ENCODE measurements at regions not wholly inside any gene's neighbourhood (a gene's known extent, or its start where the extent isn't known, plus 50 kb on each side); places are given as distances from the start of the nearest gene placed in this dataset.

DNA sequence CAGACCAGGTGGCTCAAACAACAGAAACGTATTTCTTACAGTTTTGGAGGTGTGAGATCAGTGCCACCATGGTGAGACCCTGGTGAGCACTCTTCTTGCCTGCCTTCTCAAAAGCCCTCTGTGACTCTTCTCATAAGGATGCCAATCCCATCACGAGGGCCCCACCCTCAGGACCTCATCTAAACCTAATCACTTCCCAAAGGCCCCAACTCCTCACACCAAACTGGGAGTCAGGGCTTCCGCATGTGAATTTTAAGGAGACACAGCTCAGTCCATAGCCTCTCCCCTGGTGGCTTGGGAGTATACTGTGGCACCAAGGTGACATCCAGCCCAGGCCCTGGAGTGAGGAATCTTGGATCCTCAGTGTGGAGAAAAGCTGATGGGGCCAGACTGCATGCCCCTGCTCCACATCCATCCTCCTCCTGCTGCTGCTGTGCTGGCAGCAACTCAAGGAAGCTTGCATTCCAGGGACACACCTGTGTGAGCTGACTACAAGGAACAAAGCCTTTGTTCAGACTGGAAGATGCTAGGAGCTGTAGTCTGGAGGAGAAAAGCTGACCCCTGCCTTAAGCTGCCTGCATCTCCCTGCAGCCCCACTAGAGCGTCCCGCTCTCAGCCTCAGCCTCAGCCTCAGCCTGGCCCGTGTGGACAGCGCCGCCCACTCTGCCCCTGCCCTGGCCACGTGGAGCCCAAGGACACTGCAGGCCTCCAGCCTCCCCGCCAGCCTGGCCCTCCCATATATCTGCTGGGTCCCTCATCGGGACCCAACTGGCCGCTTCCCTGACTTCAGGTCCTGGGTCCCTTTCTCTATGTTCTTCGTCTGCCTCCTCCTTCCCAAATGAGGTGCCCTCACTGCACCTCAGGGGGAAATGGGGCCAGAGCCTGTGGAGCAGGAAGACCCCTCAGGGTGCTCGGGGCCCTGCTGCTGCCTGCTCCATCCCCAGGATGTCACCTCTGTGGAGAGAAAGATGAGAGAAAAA lies 87.8 kb upstream of the RAB6C start:
- H3K27ac ChIP-seq (ENCODE audit: low read depth, low read length) = no peak overlapping the region
- no peaks in the 10 kb centered on the region for H3K36me3 ChIP-seq (ENCODE audit: control insufficient read depth in 5 of 5, insufficient read depth in 5 of 5, low read length in 5 of 5)
- no peaks in the 10 kb centered on the region for H3K9me3 ChIP-seq (ENCODE audit: control insufficient read depth in 5 of 5, low read length in 5 of 5)
- H3K27me3 ChIP-seq (ENCODE audit: control insufficient read depth in 5 of 5, insufficient read depth in 4 of 5, low read length in 5 of 5) = peaks cover 7 to 15% (median 11%) of the 10 kb centered on the region in 5 donors
- H3K4me1 ChIP-seq (ENCODE audit: control insufficient read depth in 5 of 5, insufficient read depth in 5 of 5, low read length in 5 of 5) = peaks cover 0 to 7% (median 0%) of the 10 kb centered on the region in 5 donors
- no peak overlapping the region for H3K4me3 ChIP-seq (ENCODE audit: low read depth in 1 of 5, low read length in 5 of 5)
- H3K9ac ChIP-seq (ENCODE audit: low read length in 5 of 5) = no peak overlapping the region

DNA sequence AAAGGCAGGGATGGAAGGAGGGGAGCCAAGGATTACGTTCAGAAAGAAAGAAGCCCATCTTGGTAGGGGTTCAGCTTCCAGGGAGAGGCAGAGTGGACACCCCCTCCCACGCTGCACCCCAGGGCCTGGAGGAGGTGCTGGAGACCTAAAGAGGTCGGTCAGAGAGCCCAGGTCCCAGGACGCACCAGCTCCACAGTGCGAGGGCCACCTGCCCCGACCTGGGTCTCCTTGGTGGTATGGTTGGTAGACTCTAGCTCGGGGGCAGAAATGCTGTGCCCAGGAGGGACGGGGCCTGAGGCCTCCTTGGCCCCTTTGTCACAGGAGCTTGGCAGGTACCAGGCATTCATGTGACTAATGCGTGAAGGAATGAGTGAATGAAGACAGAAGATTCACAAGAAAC lies 87.1 kb upstream of the RAB6C start:
- Histone ChIP-seq H3K27me3 (ENCODE audit: control insufficient read depth in 5 of 5, insufficient read depth in 4 of 5, low read length in 5 of 5) (peaks cover 7 to 17% (median 13%) of the 10 kb centered on the region in 5 donors), H3K9me3 (ENCODE audit: control insufficient read depth in 5 of 5, low read length in 5 of 5) (no peaks in the 10 kb centered on the region), H3K4me1 (ENCODE audit: control insufficient read depth in 5 of 5, insufficient read depth in 5 of 5, low read length in 5 of 5) (peaks cover 0 to 7% (median 0%) of the 10 kb centered on the region in 5 donors), H3K27ac (ENCODE audit: low read depth, low read length) (no peak overlapping the region), H3K4me3 (ENCODE audit: low read depth in 1 of 5, low read length in 5 of 5) (no peak overlapping the region), H3K36me3 (ENCODE audit: control insufficient read depth in 5 of 5, insufficient read depth in 5 of 5, low read length in 5 of 5) (no peaks in the 10 kb centered on the region), H3K9ac (ENCODE audit: low read length in 5 of 5) (no peak overlapping the region)

DNA sequence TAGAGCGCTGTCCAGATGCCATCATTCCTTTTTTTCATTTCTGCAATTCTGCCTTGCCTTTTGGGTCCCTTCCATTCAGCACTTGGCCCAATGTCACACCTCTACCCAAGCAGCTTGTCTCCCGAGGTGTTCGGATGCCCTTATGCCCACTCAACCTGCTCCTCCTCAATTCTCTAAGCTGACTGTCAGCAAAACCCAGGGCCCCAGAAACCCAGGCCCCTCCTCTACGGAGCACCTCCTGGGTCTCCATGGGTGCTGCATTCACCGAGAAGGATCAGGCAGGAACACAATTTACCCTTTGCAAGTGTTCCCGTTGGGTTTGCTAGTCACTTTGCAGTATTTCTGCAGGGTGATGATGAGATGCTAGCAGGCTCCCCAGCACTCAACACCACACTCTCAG lies 86.7 kb upstream of the RAB6C start:
- H3K27me3 ChIP-seq (ENCODE audit: control insufficient read depth in 5 of 5, insufficient read depth in 4 of 5, low read length in 5 of 5) = peaks cover 7 to 17% (median 10%) of the 10 kb centered on the region in 5 donors
- peaks cover 0 to 7% (median 0%) of the 10 kb centered on the region in 5 donors for H3K4me1 ChIP-seq (ENCODE audit: control insufficient read depth in 5 of 5, insufficient read depth in 5 of 5, low read length in 5 of 5)
- H3K27ac ChIP-seq (ENCODE audit: low read depth, low read length) = no peak overlapping the region
- no peaks in the 10 kb centered on the region for H3K36me3 ChIP-seq (ENCODE audit: control insufficient read depth in 5 of 5, insufficient read depth in 5 of 5, low read length in 5 of 5)
- H3K9ac ChIP-seq (ENCODE audit: low read length in 5 of 5) = no peak overlapping the region
- no peaks in the 10 kb centered on the region for H3K9me3 ChIP-seq (ENCODE audit: control insufficient read depth in 5 of 5, low read length in 5 of 5)
- no peak overlapping the region for H3K4me3 ChIP-seq (ENCODE audit: low read depth in 1 of 5, low read length in 5 of 5)

DNA sequence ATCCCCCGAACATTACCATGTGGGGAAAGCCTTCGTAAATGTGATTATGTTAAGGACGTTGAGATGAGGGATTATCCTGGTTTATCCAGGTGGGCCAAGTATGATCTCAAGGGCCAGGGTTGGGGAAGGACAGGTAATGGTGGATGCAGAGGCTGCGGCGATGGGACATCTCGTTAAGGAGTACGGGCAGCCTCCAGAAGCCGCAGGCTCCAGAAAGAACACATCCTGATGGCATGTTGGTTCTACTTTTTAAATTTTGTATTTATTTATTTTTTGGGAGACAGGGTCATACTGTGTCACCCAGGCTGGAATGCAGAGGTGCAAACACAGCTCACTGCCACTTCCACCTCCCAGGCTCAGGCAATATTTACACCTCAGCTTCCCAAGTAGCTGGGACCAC lies 86.2 kb upstream of the RAB6C start:
- Histone ChIP-seq H3K36me3 (ENCODE audit: control insufficient read depth in 5 of 5, insufficient read depth in 5 of 5, low read length in 5 of 5) (no peaks in the 10 kb centered on the region), H3K27me3 (ENCODE audit: control insufficient read depth in 5 of 5, insufficient read depth in 4 of 5, low read length in 5 of 5) (peaks cover 7 to 17% (median 9%) of the 10 kb centered on the region in 5 donors), H3K9me3 (ENCODE audit: control insufficient read depth in 5 of 5, low read length in 5 of 5) (no peaks in the 10 kb centered on the region)

DNA sequence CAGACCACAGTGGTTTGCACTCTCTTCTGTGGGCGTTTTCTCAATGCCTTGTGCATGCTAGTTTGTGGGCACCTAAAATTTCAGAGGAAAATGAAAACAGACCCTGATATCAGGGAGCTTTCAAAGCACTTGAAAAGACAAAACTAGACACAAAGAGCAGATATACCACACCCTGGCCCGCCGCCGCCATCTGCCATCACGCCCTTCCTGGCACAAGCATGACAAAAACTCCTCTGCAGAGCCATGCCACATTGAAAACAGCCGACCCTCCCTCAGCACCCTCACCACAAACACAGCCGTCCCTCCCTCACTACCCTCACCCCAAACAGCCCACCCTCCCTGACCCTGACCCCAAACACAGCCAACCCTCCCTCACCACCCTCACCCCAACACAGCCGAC lies 84.8 kb upstream of the RAB6C start:
- no peaks in the 10 kb centered on the region for H3K9me3 ChIP-seq (ENCODE audit: control insufficient read depth in 5 of 5, low read length in 5 of 5)
- no peak overlapping the region for H3K4me3 ChIP-seq (ENCODE audit: low read depth in 1 of 5, low read length in 5 of 5)

More for the DNA sequence above, 86.2 kb upstream of the RAB6C start:
- no peak overlapping the region for H3K4me3 ChIP-seq (ENCODE audit: low read depth in 1 of 5, low read length in 5 of 5)
- no peak overlapping the region for H3K9ac ChIP-seq (ENCODE audit: low read length in 5 of 5)
- no peak overlapping the region for H3K27ac ChIP-seq (ENCODE audit: low read depth, low read length)
- peaks cover 0 to 7% (median 0%) of the 10 kb centered on the region in 5 donors for H3K4me1 ChIP-seq (ENCODE audit: control insufficient read depth in 5 of 5, insufficient read depth in 5 of 5, low read length in 5 of 5)

DNA sequence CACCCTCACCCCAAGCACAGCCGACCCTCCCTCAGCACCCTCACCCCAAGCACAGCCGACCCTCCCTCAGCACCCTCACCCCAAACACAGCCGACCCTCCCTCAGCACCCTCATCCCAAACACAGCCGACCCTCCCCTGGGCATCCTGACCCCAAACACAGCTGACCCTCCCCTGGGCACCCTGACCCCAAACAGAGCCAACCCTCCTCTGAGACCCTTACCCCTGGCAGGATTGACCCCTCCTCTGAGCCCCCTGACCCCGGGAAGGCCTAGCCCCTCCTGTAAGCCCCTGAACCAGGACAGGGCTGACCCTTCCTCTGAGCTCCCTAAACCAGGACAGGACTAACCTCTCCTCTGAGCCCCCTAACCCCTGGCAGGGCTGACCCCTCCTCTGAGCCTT lies 84.4 kb upstream of the RAB6C start:
- Histone ChIP-seq H3K36me3 (ENCODE audit: control insufficient read depth in 5 of 5, insufficient read depth in 5 of 5, low read length in 5 of 5) (no peaks in the 10 kb centered on the region), H3K4me1 (ENCODE audit: control insufficient read depth in 5 of 5, insufficient read depth in 5 of 5, low read length in 5 of 5) (no peaks in the 10 kb centered on the region), H3K4me3 (ENCODE audit: low read depth in 1 of 5, low read length in 5 of 5) (no peak overlapping the region), H3K9ac (ENCODE audit: low read length in 5 of 5) (no peak overlapping the region), H3K27me3 (ENCODE audit: control insufficient read depth in 5 of 5, insufficient read depth in 4 of 5, low read length in 5 of 5) (peaks cover 7 to 13% (median 9%) of the 10 kb centered on the region in 5 donors), H3K27ac (ENCODE audit: low read depth, low read length) (no peak overlapping the region), H3K9me3 (ENCODE audit: control insufficient read depth in 5 of 5, low read length in 5 of 5) (peaks cover 0 to 2% (median 0%) of the 10 kb centered on the region in 5 donors)

More for the DNA sequence above, 84.8 kb upstream of the RAB6C start:
- Histone ChIP-seq H3K36me3 (ENCODE audit: control insufficient read depth in 5 of 5, insufficient read depth in 5 of 5, low read length in 5 of 5) (no peaks in the 10 kb centered on the region), H3K27me3 (ENCODE audit: control insufficient read depth in 5 of 5, insufficient read depth in 4 of 5, low read length in 5 of 5) (peaks cover 7 to 13% (median 9%) of the 10 kb centered on the region in 5 donors), H3K4me1 (ENCODE audit: control insufficient read depth in 5 of 5, insufficient read depth in 5 of 5, low read length in 5 of 5) (no peaks in the 10 kb centered on the region), H3K9ac (ENCODE audit: low read length in 5 of 5) (no peak overlapping the region), H3K27ac (ENCODE audit: low read depth, low read length) (no peak overlapping the region)

DNA sequence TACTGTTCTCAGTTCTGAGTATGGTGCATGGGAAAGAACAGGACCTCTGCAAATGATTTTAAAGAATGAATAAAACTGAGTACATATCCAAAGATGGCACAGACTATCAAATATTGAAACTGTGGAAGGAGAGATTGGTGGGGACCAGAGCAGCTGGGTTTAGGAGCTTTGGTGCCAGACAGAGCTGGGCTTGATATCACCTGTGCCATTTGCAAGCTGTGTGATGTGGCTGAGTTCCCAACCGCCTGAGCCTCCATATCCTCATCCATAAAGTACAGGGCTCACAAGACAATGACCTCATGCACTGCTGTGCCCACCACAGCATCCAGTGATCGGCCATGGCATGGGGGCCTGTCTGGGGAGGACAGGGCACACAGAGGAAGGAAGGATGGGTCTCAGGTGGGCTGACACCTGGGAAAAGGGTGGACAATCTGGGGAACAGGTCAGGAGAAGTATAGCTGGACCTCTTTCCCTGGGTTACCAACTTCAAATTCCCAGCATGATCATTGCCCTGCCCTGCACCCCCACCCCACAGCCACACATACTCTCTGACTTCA lies 83.9 kb upstream of the RAB6C start:
- Histone ChIP-seq H3K27ac (ENCODE audit: low read depth, low read length) (no peak overlapping the region), H3K4me1 (ENCODE audit: control insufficient read depth in 5 of 5, insufficient read depth in 5 of 5, low read length in 5 of 5) (no peaks in the 10 kb centered on the region), H3K9me3 (ENCODE audit: control insufficient read depth in 5 of 5, low read length in 5 of 5) (peaks cover 0 to 2% (median 0%) of the 10 kb centered on the region in 5 donors), H3K9ac (ENCODE audit: low read length in 5 of 5) (no peak overlapping the region), H3K4me3 (ENCODE audit: low read depth in 1 of 5, low read length in 5 of 5) (no peak overlapping the region), H3K27me3 (ENCODE audit: control insufficient read depth in 5 of 5, insufficient read depth in 4 of 5, low read length in 5 of 5) (peaks cover 7 to 13% (median 9%) of the 10 kb centered on the region in 5 donors), H3K36me3 (ENCODE audit: control insufficient read depth in 5 of 5, insufficient read depth in 5 of 5, low read length in 5 of 5) (no peaks in the 10 kb centered on the region)

DNA sequence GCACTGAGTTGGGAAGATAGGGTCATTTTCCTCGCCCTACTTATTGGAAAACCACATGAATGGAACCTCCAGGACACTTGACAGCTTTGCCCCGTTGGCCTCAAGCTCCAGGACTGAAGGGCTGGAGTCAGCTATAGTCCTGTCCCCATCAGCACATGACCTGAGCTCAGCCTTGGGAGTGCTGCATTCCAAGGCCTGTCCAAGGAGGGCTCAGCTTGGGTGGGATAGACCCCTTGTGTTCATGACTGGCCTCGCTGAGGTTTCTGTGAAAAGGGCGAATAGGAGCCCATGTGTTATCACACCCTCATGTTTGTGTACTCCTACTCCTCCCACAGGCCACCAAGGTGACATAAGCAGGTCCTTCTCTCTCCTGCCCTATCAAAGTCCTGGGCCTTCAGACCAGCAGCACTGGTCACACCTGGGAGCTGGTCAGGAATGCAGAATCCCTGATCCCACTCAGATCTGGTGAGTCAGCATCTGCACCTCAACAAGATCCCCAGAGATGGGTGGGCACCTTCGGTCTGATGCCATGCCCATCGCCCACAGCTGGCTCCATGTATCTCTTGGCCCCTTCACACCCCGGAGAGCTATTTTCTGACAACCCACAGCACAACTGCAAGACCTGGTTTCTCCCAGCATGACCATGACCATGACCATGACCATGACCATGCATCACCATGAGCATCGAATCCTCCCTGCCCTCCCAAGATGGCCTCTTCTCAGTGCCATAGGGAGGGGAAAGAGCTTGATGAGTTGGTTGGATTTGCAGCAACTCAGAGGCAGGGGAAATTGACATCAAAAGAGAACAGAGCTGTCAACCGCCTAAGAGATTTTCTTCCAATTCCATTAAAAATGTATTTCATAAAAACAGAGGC lies 83.0 kb upstream of the RAB6C start:
- no peak overlapping the region for H3K4me3 ChIP-seq (ENCODE audit: low read depth in 1 of 5, low read length in 5 of 5)
- no peak overlapping the region for H3K27ac ChIP-seq (ENCODE audit: low read depth, low read length)
- H3K9ac ChIP-seq (ENCODE audit: low read length in 5 of 5) = no peak overlapping the region
- peaks cover 7 to 13% (median 9%) of the 10 kb centered on the region in 5 donors for H3K27me3 ChIP-seq (ENCODE audit: control insufficient read depth in 5 of 5, insufficient read depth in 4 of 5, low read length in 5 of 5)
- no peaks in the 10 kb centered on the region for H3K36me3 ChIP-seq (ENCODE audit: control insufficient read depth in 5 of 5, insufficient read depth in 5 of 5, low read length in 5 of 5)
- H3K4me1 ChIP-seq (ENCODE audit: control insufficient read depth in 5 of 5, insufficient read depth in 5 of 5, low read length in 5 of 5) = no peaks in the 10 kb centered on the region
- peaks cover 0 to 2% (median 0%) of the 10 kb centered on the region in 5 donors for H3K9me3 ChIP-seq (ENCODE audit: control insufficient read depth in 5 of 5, low read length in 5 of 5)

DNA sequence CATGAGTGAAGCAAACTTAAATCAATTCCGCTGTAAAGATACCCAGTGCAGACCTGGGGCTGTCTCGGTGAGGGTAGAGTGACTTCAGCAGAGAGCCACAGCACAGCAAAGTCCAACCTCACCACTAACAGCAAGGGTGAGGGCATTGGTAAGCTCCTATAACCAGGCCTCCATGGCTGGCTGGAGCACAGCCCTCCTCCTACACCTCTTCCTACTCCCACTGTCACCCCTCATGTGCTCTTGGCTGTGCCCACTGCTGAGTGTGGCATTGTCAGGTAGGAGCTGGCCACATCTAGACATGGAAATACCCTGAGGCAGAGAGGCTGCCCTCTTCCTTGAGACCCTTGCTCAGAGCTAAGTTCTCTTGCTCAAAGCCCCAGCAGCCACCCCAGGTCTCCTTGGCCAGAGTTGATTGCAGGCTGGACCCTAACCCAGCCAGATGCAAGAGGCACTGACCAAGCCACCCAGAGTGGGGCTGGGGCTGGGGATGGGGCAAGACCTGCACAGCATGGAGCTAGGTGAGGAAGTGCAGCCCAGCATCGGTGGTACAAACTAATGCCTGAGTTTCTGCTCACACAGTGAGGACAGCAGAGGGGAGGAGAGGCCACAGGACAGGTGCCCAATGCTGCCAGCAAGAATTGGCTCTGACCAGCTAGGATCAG lies 77.6 kb upstream of the RAB6C start:
- Histone ChIP-seq H3K9ac (ENCODE audit: low read length in 5 of 5) (no peak overlapping the region), H3K27ac (ENCODE audit: low read depth, low read length) (no peak overlapping the region), H3K27me3 (ENCODE audit: control insufficient read depth in 5 of 5, insufficient read depth in 4 of 5, low read length in 5 of 5) (peaks cover 1 to 11% (median 4%) of the 10 kb centered on the region in 5 donors), H3K36me3 (ENCODE audit: control insufficient read depth in 5 of 5, insufficient read depth in 5 of 5, low read length in 5 of 5) (no peaks in the 10 kb centered on the region), H3K4me3 (ENCODE audit: low read depth in 1 of 5, low read length in 5 of 5) (no peak overlapping the region), H3K9me3 (ENCODE audit: control insufficient read depth in 5 of 5, low read length in 5 of 5) (peaks cover 0 to 2% (median 0%) of the 10 kb centered on the region in 5 donors), H3K4me1 (ENCODE audit: control insufficient read depth in 5 of 5, insufficient read depth in 5 of 5, low read length in 5 of 5) (no peaks in the 10 kb centered on the region)
